NB4 (cell line): ENCODE measurements at regions not wholly inside any gene's neighbourhood (a gene's known extent, or its start where the extent isn't known, plus 50 kb on each side); places are given as distances from the start of the nearest gene placed in this dataset.

Experiments used
- DNase-seq: peaks from one replicate; pipeline ENCODE4 v3.0.0; 2010; ENCODE audit warnings: low read depth
- H3K4me3 ChIP-seq: one replicate; pipeline ENCODE4 v1.5.1; 2011; ENCODE audit warnings: mild to moderate bottlenecking, low read depth, low read length, moderate library complexity
- CTCF ChIP-seq: IDR thresholded peaks from one replicate; pipeline ENCODE4 v1.5.1; 2012; ENCODE audit warnings: low read depth, low read length
- MAX ChIP-seq: IDR thresholded peaks from 2 replicates; pipeline ENCODE4 v1.6.1; 2011; ENCODE audit warnings: low read depth, low read length
- MYC ChIP-seq: IDR thresholded peaks from 2 replicates; pipeline ENCODE4 v1.6.1; 2011; ENCODE audit warnings: low read depth, low read length
- POLR2A ChIP-seq: IDR thresholded peaks from 2 replicates; pipeline ENCODE4 v1.6.1; 2011; ENCODE audit warnings: mild to moderate bottlenecking; ENCODE audit not compliant: insufficient read length; ENCODE audit errors: extremely low read depth

DNA sequence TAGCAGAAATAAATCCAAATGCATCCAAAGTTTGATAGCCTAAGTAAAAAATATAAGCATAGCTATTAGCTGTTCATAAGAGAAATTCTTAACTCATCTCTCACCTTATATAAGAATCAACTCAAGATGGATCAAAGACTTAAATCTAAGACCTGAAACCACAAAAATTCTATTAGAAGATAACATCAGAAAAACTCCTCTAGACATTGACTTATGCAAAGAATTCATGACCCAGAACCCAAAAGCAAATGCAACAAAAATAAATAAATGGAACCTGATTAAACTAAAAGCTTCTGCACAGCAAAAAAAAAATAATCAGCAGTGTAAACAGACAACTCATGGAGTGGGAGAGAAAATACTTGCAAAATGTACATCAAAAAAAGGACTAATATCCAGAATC lies 184.3 kb downstream of the TFAP2A start:
- DNase-seq, result no peak
- no peak for TF ChIP-seq POLR2A
- no peak for TF ChIP-seq MAX
- no peak for TF ChIP-seq MYC
- no peak for TF ChIP-seq CTCF
- H3K4me3 ChIP-seq, result no peak overlapping the region

- TF ChIP-seq MAX (no peak), CTCF (no peak), MYC (no peak), POLR2A (no peak)
- H3K4me3 ChIP-seq, result no peak overlapping the region
- no peak for DNase-seq
These were observed 191.0 kb downstream of the TFAP2A start for GRCh38 chr6:10223841-10224240.

DNA sequence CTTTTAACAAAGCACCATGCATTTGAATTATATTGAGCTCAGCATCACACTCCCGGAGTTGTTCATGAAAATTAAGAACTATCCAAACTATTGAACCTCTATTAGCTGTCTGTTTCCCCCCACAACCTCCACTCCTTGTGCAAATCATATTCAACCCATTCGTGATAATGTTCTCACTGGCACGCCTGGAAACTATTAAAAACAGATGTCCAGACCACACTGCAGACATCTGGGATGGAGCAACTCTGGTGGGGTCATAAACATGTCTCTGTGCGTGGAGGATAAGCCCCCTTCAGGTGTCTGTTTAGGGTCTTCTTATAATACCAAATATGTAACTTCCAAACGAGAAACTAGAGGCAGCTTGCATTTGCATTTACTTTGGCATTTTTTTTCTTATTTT lies 193.7 kb downstream of the TFAP2A start:
- DNase-seq, result no peak
- TF ChIP-seq POLR2A, result no peak
- H3K4me3 ChIP-seq, result no peak overlapping the region

GRCh38 chr6:10219510-10219909 lies 195.4 kb downstream of the TFAP2A start:
- TF ChIP-seq MYC, result no peak
- no peak for TF ChIP-seq MAX
- no peak for TF ChIP-seq CTCF
- TF ChIP-seq POLR2A, result no peak
- no peak overlapping the region for H3K4me3 ChIP-seq
- DNase-seq, result peak; percentile 14

- no peak for TF ChIP-seq POLR2A
- no peak for TF ChIP-seq CTCF
- TF ChIP-seq MYC, result no peak
- TF ChIP-seq MAX, result no peak
- DNase-seq, result no peak
- no peak overlapping the region for H3K4me3 ChIP-seq
These were observed 197.8 kb downstream of the TFAP2A start for GRCh38 chr6:10217111-10217510.

- H3K4me3 ChIP-seq, result no peak overlapping the region
- TF ChIP-seq MYC (no peak), CTCF (no peak), POLR2A (no peak), MAX (no peak)
- no peak for DNase-seq
These were observed 199.4 kb downstream of the TFAP2A start for GRCh38 chr6:10215326-10216110.
